ENCODE measurements at regions not wholly inside any gene's neighbourhood (a gene's known extent, or its start where the extent isn't known, plus 50 kb on each side); places are given as distances from the start of the nearest gene placed in this dataset.

DNA sequence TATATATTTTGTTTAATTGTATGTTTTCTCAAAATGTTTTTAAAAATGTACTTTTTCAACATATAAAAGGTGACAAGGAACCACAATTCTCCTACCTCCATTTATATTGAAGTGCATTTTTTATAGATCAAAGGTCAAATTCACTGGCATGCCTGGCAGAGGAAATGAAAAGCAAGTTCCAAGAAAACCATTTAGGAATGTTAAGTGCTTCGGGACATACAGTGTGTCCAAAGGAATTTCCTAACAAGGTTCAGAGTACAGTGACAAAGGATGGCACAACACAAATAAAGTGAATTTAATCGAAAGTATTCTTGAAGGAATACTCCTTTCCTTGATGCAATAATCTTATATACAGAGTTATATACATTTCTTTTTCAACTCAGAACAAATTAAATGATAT lies 242.3 kb downstream of the CCER1 start:
- no peak for TF ChIP-seq BRCA1 (IDR thresholded peaks at IDR 0.05; ENCODE audit: low read depth, low read length)
- TF ChIP-seq, protein P1, sequence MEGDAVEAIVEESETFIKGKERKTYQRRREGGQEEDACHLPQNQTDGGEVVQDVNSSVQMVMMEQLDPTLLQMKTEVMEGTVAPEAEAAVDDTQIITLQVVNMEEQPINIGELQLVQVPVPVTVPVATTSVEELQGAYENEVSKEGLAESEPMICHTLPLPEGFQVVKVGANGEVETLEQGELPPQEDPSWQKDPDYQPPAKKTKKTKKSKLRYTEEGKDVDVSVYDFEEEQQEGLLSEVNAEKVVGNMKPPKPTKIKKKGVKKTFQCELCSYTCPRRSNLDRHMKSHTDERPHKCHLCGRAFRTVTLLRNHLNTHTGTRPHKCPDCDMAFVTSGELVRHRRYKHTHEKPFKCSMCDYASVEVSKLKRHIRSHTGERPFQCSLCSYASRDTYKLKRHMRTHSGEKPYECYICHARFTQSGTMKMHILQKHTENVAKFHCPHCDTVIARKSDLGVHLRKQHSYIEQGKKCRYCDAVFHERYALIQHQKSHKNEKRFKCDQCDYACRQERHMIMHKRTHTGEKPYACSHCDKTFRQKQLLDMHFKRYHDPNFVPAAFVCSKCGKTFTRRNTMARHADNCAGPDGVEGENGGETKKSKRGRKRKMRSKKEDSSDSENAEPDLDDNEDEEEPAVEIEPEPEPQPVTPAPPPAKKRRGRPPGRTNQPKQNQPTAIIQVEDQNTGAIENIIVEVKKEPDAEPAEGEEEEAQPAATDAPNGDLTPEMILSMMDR (IDR thresholded peaks at IDR 0.05 in 2 of 3, conservative IDR thresholded peaks at IDR 0.05 in 1 of 3; ENCODE audit: control insufficient read depth in 2 of 3, extremely low read depth in 1 of 3, insufficient read depth in 1 of 3, low read depth in 3 of 3, low read length in 3 of 3) = no peak

Measured in GM12878 (cell line).